ENCODE measurements at regions not wholly inside any gene's neighbourhood (a gene's known extent, or its start where the extent isn't known, plus 50 kb on each side); places are given as distances from the start of the nearest gene placed in this dataset.

- no peak for TF ChIP-seq CTCF (IDR thresholded peaks at IDR 0.05 in 2 of 3, conservative IDR thresholded peaks at IDR 0.05 in 1 of 3; ENCODE audit: control insufficient read depth in 2 of 3, extremely low read depth in 1 of 3, insufficient read depth in 1 of 3, low read depth in 3 of 3, low read length in 3 of 3)
- no peak for TF ChIP-seq POLR2AphosphoS5 (IDR thresholded peaks at IDR 0.05; ENCODE audit: low read length)
- TF ChIP-seq EED (IDR thresholded peaks at IDR 0.05; ENCODE audit: low read depth), result no peak
- TF ChIP-seq SP1 (IDR thresholded peaks at IDR 0.05; ENCODE audit: low read depth, low read length), result no peak
- TF ChIP-seq CBX5 (IDR thresholded peaks at IDR 0.05; ENCODE audit: low read depth), result no peak
- TF ChIP-seq SUZ12 (IDR thresholded peaks at IDR 0.05; ENCODE audit: unreplicated experiment), result no peak
- no peak for TF ChIP-seq JUND (IDR thresholded peaks at IDR 0.05; ENCODE audit: low read depth, low read length)
These were observed 274.9 kb upstream of the SEMA6D start for GRCh38 chr15:47442371-47442770.

Data from GM12878 (cell line).